Cardiac muscle cell (in vitro differentiated cells and primary cell): ENCODE measurements at regions not wholly inside any gene's neighbourhood (a gene's known extent, or its start where the extent isn't known, plus 50 kb on each side); places are given as distances from the start of the nearest gene placed in this dataset.

Source experiments
- DNase-seq, 2 donors: peaks; one replicate each; pipeline versions ENCODE4 v3.0.0 to v3.0.0-alpha.2; 2010 to 2017; ENCODE audit warnings: low read depth in 1 of 2, low spot score in 1 of 2
- H3K27ac ChIP-seq: fragments of 200-600 bp; sonication (generic); 2 replicates; pipeline ENCODE4 v1.5.1; 2016
- H3K27me3 ChIP-seq: fragments of 200-600 bp; sonication (generic); 2 replicates; pipeline ENCODE4 v1.6.0; 2016; ENCODE audit warnings: control low read depth
- H3K36me3 ChIP-seq: fragments of 200-600 bp; sonication (generic); 2 replicates; pipeline ENCODE4 v1.5.1; 2016; ENCODE audit warnings: control low read depth
- H3K4me1 ChIP-seq: fragments of 200-600 bp; sonication (generic); 2 replicates; pipeline ENCODE4 v1.8.1; 2017; ENCODE audit warnings: low read depth, mild to moderate bottlenecking, mixed run types
- H3K4me3 ChIP-seq: fragments of 200-600 bp; sonication (generic); 2 replicates; pipeline ENCODE4 v1.5.1; 2016; ENCODE audit warnings: mild to moderate bottlenecking
- H3K9me3 ChIP-seq: fragments of 200-600 bp; sonication (generic); 2 replicates; pipeline ENCODE4 v1.5.1; 2017; ENCODE audit warnings: low read depth, mild to moderate bottlenecking, control low read depth
- TF ChIP-seq, protein P1 (sequence below): IDR thresholded peaks from 2 replicates; pipeline ENCODE4 v1.5.1; 2012; ENCODE audit warnings: low read depth, mild to moderate bottlenecking, low read length

DNA sequence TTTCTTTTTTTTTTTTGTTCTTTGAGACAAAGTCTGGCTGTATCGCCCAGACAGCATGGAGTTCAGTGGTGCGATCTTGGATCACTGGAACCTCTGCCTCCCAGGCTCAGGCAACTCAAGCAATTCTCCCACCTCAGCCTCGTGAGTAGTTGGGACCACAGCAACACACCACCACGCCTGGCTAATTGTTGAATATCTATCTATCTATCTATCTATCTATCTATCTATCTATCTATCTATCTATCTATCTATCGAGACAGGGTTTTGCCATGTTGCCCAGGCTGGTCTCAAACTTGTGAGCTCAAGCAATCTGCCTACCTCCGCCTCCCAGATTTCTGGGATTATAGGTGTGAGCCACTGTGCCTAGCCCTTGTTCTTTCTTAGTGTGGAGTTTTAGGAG, 143.3 kb upstream of the DPH6 start:
- H3K27ac ChIP-seq, result no peak overlapping the region
- no peaks in the 10 kb centered on the region for H3K9me3 ChIP-seq
- H3K36me3 ChIP-seq, result no peaks in the 10 kb centered on the region
- DNase-seq, result no peak
- H3K4me1 ChIP-seq, result peaks cover 50% of the 10 kb centered on the region
- H3K4me3 ChIP-seq, result no peak overlapping the region
- TF ChIP-seq, protein P1, sequence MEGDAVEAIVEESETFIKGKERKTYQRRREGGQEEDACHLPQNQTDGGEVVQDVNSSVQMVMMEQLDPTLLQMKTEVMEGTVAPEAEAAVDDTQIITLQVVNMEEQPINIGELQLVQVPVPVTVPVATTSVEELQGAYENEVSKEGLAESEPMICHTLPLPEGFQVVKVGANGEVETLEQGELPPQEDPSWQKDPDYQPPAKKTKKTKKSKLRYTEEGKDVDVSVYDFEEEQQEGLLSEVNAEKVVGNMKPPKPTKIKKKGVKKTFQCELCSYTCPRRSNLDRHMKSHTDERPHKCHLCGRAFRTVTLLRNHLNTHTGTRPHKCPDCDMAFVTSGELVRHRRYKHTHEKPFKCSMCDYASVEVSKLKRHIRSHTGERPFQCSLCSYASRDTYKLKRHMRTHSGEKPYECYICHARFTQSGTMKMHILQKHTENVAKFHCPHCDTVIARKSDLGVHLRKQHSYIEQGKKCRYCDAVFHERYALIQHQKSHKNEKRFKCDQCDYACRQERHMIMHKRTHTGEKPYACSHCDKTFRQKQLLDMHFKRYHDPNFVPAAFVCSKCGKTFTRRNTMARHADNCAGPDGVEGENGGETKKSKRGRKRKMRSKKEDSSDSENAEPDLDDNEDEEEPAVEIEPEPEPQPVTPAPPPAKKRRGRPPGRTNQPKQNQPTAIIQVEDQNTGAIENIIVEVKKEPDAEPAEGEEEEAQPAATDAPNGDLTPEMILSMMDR, result no peak
- no peaks in the 10 kb centered on the region for H3K27me3 ChIP-seq

DNA sequence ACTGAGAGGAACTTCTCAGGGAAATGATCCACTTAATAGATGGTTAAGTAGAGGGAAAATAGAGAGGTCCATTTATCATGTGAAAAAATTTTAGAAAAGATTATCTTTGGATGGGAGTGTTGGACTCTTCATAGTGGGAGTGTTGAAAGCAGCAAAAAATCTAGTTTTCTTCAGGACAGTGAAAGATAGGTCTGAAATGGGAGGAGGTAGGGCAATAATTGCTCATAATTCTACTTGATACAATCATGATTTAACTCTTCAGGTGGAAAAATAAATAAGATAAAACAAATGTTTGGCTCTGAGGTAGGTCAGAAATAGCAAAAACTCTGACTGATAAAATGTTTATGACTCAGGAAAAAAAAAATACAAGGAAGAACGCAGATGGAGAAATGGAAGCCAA, 144.1 kb upstream of the DPH6 start:
- peak overlapping the region; percentile 28 for H3K27ac ChIP-seq
- no peak overlapping the region for H3K4me3 ChIP-seq
- no peaks in the 10 kb centered on the region for H3K27me3 ChIP-seq
- H3K4me1 ChIP-seq, result peaks cover 55% of the 10 kb centered on the region
- no peaks in the 10 kb centered on the region for H3K9me3 ChIP-seq
- no peaks in the 10 kb centered on the region for H3K36me3 ChIP-seq
- DNase-seq, result no peak
- TF ChIP-seq, protein P1, result no peak

DNA sequence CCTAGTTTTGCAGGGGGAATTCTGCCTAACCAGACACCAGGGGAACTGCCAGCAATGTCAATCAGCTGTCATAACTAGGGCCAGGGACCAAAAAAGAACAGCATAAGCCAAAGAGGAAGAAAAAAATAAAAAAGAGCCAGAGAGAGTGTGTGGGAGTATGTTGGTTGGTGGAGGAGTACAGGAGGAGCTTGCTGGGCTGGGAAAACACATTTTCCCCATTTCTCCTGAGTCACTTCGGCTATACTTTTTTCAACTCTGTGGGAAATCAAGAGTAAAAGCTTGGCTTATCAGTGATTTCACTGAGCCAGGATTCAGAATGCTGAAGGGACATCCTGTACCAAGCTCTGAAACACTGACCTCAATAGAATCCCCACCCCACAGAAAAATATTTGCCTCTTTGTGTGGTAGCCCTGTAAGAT, 144.7 kb upstream of the DPH6 start:
- Histone ChIP-seq H3K4me3 (no peak overlapping the region), H3K4me1 (peaks cover 51% of the 10 kb centered on the region), H3K36me3 (no peaks in the 10 kb centered on the region), H3K27me3 (no peaks in the 10 kb centered on the region), H3K9me3 (no peaks in the 10 kb centered on the region), H3K27ac (peak overlapping the region; percentile 28)
- TF ChIP-seq, protein P1, result no peak
- peak in 1 of 2 donors; percentile 97 for DNase-seq

DNA sequence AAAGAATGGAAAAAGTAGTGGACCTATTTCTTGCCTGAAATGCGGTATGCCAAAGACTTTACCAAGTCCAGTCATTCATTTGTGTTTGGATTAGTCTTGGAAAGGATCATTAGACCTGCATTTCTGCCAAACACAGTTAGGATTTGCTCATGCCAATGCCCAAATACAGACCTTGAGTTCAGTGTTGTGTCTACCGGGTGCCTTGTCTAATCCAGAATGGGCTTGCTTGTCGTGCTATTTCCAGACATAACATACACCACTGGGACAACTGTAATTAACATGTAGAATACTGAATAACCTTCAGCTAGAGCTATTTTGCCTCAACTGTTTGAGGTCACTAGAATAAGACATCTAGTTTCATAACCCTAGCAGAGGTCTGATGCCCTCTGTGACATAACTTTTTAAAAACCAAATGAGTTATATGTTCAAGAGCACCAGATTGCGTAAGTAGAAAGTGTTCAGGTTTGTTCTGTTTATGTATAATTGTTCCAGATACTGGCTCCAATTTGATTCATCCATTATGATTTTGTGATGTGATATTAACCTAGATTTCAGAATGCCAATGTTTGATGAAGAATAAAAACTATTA, 145.3 kb upstream of the DPH6 start:
- TF ChIP-seq, protein P1, result no peak
- peak overlapping the region; percentile 28 for H3K27ac ChIP-seq
- H3K4me1 ChIP-seq, result peaks cover 46% of the 10 kb centered on the region
- no peaks in the 10 kb centered on the region for H3K27me3 ChIP-seq
- no peak for DNase-seq
- no peak overlapping the region for H3K4me3 ChIP-seq
- no peaks in the 10 kb centered on the region for H3K36me3 ChIP-seq
- H3K9me3 ChIP-seq, result no peaks in the 10 kb centered on the region

DNA sequence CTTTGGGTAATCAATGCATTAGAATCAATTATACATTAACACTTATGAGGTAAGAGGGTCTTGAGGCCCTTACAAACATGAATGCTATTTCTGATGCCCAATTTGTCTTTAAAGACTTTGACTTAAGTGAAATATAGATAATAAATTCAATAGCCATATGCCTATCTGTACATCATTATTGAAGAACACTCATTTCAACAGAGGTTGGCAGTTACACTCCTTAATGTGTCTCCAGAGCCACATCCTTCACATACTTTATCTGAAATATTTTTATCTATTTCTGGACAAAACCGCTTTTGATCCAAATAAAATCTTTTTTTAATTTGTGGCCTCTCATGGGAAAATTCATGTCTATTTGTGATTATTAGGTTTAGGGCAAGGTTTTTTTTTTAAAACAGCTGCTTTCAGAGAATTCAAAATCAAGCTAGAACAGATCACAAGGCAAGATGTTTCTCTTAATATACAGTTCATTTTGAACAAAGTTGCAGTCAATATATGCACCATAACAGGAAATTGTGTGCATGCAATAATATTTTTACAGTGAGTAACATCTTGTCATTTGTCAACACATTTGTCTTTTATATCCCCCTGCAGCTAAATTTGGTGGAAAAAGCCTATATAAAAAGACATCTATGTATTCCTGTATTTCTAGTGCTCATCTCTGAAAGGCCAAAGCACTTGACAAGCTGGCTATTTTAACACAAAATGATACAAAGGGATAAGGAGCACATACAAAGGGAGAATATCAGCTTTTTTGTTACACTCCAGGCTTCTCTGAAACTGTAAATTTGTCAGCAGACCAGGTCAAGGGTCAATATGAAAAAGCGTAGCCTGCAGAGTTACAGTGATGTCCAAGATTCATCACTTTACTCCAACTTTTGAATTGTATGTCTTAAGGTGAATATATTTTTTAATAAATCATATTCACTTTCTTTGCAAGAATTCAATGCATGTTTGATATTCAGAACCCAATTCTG, 146.2 kb upstream of the DPH6 start:
- Histone ChIP-seq H3K27ac (peak overlapping the region; percentile 57), H3K4me3 (no peak overlapping the region)
- TF ChIP-seq, protein P1, result no peak

More for the DNA sequence above, 146.2 kb upstream of the DPH6 start:
- Histone ChIP-seq H3K9me3 (no peaks in the 10 kb centered on the region), H3K36me3 (no peaks in the 10 kb centered on the region), H3K4me1 (peaks cover 54% of the 10 kb centered on the region), H3K27me3 (no peaks in the 10 kb centered on the region)
- peak in 1 of 2 donors; percentile 42 for DNase-seq
